NCI-H1092 (cell line): ENCODE measurements at regions not wholly inside any gene's neighbourhood (a gene's known extent, or its start where the extent isn't known, plus 50 kb on each side); places are given as distances from the start of the nearest gene placed in this dataset.
"Not testable (repeated sequence)": the region's sequence is repeated elsewhere in the genome, so short reads cannot be mapped to it uniquely, and the experiment has no call there.

Experiments used
- DNase-seq: peaks from one replicate; lab custom pipeline; 2025; lab: John Stamatoyannopoulos, UW

DNA sequence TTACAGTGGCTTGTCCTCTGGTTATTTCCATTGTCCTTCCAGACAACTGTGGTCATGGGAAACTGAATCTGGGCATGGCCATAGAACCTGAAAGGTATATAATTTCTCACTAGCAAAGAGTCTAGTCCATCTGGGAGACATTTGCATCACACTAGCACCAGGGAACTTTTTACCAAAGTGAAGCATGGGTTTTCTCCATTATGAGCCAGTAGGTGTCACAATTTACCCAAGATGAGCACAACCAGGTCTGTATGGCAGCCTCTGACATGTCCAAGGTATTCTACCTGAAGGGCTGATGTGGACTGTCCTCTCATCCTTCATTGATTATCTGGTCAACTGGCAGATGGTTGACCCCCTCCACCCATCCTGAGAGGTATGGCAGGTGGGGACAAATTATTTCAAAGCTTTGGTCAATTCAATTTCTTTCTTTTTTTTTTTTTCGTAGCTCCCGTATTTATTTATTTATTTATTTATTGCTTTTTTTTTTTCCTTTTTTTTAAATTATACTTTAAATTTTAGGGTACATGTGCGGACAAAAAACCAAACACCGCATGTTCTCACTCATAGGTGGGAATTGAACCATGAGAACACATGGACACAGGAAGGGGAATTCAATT lies 425.9 kb downstream of the TMEM135 start:
- DNase-seq, result no peak

DNA sequence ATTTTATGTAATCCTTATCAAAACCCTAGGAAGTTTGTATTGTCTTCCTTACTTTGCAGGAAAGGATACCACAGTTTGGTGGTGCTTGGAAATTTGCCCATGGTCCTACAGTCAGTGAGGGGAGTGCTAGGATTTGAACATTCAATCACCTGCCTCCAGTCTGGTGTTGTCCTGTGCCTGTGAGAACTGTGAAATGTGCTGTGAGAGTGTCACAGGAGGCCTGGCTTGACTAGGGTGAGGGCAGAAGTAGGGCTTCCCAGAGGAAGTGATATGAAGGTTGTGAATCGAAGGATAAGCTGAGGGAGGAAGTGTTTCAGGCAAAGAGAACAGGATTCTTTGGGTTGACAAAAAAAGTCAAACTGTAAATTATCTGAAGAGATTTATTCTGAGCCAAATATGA lies 424.4 kb downstream of the TMEM135 start:
- no peak for DNase-seq

DNA sequence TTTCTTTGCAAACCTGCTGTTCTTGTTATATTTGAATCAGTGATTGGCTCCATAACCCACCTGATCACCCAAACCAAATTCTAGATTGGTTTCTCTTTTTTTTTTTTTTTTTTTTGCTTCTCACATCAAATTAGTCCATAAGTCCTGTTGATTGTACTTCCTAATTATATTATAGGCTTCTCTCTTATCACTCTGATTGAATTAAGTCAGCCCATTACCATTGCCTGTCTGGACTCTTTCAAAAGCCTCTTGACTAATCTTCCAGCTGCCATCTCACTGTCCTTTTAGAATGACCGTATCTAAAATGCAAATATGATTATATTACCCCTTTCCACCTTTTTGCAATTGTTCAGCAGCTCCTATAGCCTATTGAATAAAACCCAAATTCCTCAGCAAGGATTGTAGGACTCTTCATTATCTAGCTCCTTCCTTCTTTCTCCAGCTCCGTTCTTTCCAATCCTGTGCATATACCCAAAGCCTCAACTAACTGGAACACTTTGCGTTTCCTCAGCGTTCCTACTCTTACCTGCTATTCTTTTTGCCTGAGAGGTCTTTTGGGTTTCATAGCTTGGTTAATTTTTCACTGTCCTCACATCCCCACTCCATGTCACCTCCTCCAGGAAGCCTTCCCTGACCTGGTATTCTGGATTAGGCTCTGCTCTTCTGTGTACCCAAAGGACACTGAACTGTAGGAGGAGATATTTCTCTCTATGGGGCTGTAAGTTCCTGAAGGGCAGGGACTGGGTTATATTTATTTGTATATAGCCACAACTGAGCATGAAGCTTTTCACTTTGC lies 423.3 kb downstream of the TMEM135 start:
- DNase-seq, result no peak

DNA sequence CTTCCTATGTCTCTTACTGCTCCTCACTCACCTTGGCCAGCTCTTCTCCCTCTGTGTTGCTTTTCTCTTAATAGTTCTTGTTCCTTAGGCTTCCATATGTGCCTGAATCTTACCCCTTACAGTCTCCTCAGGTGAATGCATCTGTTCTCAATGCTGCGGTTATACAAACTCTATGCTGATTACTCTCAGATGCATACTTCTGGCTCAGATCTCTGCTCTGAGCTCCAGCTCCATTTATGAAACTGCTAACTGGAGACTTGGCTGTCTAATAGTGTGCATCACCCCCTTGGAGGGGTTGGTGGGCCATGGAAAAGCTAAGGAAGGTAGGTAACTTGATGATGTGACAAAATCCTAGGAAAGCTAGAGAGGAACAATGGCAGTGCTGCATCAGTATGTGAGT lies 422.5 kb downstream of the TMEM135 start:
- no peak for DNase-seq

DNA sequence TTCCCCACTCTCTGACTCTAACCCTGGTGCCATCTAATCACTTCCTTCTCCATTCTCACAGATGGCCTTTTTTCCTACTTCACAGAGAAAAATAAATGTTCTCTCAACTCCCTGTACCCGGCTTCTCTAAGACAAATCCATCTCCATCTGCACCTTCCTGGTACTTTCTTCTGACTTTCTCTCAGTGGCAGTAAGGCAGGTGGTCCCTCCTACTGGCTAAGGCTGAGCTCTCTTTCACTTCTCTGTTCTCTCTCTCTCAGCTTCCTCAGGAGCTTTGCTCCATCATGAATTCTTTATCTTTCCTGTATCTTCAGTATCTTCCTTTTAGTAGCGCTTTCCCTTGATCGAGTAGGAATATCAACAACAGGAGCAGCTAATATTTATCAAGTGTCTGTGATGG lies 421.6 kb downstream of the TMEM135 start:
- DNase-seq, result no peak

DNA sequence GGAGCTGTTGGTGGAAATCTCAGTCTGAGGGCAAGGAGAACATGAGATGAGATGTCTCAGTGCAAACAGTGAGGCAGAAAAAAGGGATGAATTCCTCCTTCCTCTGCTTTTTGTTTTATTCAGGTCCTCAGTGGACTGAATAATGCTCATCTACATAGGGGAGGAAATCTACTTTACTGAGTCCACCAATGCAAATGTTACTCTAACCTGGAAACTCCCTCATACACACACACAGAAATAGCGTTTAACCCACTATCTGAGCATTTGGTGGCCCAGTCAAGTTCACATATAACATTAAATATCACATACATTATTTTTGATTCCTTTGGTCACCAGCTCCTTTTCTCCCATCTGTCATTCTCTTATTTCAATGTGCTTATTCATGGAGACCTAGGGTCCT lies 418.8 kb downstream of the TMEM135 start:
- DNase-seq, result no peak

DNA sequence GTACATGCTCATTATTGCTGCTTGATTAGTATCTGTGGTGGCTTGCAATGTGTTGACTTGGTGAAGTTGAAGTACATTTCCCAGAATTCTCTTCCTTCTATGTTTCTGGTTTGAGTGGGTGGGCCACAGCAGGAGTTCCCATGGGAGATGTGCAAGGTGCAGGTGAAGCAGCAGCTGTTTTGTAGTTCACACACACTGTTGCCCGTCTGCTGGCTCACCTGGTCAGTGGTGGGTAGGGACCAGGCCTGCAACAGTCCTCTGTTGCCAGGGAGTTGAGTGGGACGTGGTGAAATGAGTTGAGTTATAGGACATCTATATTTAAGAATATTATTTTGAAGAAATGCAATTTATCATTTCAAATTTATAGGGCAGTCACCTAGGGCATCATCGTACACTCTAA lies 417.4 kb downstream of the TMEM135 start:
- no peak for DNase-seq

DNA sequence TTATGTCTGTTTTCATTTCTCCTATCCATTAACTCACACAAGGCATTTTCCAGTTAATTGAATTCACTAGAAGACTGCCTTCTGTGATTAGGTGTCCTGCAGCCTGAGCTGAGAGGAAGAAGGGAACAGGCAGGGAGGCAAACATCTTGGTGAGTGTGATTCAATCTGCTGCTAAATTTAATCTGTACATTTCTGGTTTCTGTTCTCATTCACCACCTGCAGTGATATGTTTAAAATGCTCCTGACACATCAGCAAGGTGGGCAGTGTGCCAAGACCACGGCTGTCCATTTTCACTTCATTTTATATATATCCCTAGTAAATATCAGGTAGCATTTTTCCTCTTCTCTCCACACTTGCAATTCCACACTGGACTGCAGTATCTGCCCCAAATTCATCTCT lies 416.5 kb downstream of the TMEM135 start:
- DNase-seq, result no peak

DNA sequence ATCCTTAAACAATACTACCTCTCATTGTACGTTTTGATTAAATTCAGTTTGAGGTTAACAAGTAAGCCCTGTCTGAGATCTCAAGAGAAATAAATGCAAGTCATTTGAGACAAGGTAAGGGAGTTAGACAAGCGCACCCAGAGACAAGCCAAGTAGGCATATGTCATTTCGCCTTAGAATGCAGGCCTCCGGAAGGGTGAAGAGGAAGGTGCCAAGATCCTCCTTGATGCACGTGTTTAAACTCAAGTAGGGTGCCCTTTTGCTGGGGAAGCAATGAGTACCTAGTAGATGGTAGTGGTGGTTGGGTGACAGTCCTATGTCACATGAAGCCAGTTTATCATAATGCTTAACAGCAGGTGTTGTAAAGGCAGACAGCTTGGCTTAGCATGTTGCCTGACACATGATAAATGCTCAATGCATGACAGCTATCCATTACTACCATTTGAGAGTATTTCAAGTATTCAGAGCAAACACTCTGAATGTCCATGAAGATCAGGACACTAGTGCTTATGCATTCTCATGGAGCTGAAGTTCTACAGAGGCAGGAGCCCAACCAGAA lies 415.9 kb downstream of the TMEM135 start:
- no peak for DNase-seq

DNA sequence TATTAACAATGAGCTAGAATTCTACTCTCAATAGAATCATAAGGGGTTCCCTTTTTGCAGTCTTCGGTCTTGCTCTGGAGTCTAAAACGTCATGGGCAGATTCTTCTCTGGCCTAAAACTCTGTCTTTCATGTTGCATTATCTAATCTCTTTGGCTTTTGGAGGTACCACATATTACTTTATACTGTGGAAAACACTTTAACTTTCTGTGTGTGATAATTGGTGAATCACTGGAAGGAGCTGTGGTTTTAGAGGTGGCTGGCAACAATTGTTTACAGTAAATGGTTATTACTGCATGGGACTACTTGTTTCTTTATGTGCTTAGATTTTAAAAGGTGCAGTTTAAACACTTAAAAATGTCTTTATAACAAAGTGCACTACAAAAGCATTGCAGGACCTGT lies 414.3 kb downstream of the TMEM135 start:
- not testable (repeated sequence) for DNase-seq

DNA sequence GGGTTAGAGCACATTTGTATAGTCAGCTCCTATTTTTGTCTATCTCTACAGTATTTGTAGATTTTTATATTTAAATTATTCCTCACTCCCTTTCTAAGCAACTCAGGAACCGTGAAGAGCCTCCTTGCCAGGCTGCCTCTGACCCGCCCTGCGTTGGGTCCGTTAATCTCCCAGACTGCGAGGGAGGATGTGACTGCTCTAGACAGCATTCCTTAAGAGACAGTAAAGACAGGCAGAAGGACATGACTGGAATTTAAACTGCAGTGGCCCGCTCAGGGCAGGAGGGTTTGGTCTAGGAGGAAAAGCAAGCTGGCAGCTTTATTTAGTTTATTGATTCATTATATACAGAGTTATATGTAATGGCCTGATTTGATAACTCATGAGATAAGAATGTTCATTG lies 413.7 kb downstream of the TMEM135 start:
- no peak for DNase-seq

DNA sequence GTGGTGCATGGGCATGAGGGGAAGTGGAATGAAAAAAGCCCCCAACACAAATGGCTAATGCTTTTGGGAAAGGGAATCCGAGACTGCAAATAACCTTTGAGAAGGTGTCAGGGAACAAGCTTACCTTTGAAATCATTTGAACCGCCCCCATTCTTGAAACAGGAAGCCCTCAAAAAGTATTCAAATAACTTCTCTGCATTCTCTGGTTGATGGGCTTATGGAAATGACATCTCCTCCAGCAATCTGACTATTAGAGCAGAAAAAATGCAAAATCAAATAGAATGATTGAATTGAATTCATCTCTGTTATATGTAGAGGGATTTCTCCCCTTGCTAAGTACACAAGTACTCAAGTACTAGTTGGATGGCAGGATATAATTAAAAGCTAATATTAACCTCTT lies 409.9 kb downstream of the TMEM135 start:
- DNase-seq, result no peak

DNA sequence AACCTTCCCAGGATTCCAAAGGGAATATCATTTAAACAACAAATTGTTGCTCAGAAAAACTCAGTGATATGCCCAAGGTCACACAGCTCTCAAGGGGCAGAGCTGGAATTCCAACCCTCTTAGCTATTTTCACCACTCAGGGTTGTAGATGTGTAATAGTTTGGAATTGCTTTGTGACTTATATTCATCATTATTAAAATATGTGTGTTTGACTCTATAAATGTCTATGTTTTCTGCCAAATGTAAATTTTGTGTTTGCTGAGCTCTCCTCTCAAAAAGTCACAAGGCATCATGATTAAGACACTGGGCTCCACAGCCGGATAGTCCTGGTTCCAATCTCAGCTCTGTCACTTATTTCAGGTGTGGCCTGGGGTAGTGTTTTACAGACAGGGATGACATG lies 407.3 kb downstream of the TMEM135 start:
- no peak for DNase-seq

DNA sequence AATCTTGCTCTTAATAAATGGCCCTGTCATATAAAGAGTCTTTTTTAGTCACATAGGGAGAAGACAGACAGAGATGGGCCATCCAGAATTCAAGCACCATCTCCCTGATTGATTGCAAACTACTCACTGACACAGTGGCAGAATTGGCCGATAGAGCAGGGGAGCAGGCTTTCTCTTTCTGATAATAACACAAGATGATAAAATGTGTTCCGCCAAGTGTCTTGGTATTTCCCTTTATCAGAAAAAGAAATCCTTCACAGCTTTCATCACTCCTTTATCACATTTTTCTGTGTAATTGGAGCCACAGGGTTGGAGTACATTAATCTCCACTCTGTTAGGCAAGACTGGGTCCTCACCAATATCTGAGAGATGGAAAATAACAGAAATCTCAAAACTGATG lies 406.0 kb downstream of the TMEM135 start:
- no peak for DNase-seq

DNA sequence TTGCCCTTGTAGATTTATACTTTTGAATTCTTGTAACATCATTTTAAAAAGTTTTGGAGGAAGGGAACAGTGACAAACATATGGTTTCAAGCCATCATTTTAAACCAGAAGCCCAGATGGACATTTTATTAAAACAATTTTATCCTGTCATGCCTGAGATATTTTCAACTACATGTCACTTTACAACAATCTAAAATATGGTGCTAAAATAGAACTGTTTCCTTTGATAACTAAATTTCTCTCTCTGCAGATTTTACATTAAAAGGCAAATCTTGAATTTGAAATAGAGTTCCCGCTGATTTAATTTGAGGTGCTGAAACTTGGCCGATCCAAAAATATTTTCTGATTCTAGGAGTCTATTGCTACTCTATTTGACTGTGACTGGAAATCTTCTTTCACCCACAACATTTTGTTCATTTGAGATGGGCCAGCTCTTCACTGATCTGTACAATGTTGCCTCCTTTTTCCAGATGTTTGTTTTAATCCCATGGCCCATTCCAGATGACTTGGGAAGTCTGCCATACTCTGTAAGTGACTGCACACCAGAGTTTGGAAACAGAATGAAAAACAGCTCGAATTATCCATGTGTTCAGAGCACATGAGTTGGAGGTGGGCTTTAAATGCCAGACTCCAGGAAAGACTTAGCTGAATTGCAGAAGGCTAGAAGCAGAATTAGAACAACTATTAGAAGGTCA lies 402.5 kb downstream of the TMEM135 start:
- DNase-seq, result no peak

DNA sequence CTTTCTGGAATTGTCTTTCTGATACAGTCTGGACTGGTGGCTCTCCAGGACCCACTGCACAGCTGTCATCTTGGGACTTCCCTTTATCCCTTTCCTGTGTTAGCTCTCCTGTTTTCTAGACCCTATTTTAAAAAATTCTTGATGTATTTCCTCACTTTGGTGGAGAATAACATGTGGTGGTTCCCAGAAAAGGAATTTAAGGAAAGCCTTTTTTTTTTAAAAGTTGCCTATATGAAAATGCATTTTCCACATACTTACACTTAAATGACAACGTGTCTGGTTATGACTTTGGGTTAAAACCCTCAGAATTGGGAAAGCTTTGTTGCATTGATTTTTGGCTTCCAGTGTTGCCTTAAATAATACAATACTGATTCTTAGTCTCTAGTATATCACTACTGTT lies 400.7 kb downstream of the TMEM135 start:
- no peak for DNase-seq

DNA sequence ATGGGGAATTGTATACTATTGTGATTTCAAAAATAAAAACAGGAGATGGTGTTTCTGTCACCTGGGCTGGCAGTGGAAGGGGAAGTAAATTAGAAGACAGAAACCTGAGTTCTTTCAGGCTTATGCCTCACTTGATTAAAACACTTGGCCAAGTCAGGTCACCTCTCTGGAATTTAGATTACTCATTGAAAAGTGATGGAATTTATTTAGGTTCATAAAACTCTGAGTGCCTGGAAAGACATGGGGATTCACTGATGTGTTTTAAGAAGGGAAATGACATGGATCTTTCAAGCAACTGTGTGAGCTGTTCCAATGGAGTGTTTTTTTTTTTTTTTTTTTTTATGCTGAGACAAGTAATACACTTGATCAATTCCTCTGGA lies 400.1 kb downstream of the TMEM135 start:
- no peak for DNase-seq

DNA sequence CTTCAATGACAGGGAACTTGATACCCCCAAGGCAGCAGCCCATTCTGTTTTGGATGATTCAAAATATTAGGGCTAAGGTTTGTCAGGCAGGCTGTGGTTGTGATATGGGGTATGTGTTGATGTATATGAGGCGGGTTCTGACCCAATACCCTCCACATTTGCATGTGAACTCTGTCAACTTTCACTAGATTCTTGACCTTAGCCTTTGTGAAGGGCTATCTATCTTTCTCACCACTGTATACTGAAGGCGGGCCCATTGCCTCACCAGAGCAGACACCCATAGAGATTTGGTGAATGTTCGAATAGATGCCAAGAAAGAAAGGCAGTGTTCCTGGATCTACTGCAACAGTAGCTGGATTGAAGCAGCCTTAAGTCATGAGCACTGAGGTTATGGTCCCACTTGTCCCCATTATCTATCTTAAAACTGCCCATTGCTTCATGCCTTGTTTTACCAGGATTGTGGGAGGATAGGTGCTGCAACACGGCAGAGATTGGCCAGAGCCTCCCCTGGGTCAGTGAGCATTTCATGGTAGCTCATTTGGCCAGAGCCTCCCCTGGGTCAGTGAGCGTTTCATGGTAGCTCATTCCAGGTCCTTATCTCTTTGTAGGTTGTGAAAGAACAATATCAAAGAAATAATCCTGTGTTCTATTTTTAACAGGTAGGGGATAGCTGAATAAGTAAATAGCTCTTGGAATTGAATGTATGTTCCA lies 399.6 kb downstream of the TMEM135 start:
- no peak for DNase-seq

DNA sequence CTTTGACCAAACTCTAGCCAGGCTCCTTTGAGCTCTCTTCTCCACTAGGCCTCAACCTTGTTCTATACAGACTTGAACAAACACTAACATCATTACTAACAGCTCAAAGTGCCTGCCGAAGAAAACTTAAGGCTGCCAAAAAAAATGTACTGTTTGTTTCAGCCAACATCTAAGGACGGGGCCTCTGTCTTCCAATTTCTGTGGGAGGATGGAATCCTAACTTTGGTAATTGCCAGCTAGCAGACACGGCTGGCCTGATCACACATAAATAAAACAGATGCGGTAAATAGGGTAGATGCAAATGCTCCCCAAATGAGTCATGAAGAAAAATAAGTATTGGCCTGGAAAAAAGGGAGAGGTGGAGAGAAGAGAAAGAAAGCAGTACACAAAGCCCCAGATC lies 394.3 kb downstream of the TMEM135 start:
- DNase-seq, result no peak

DNA sequence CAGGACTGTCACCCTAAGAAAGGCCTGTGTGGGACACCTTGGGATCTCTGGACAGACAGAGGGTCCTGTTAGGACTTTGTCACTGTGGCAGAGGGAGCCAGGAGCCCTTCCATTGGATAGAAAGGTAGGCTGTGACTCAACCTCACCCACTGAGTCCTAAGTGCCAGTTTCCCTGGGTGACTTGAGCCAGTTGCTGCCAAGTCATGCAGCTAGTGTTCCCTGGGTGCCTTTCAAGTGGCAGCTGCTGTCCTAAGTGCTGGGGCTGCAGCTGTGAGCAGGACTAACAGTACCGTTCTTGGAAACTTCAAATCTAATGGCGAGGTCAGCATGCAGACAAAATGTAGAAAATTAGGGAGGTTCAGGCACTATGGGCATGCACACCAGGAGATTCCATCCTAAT lies 393.7 kb downstream of the TMEM135 start:
- DNase-seq, result no peak

DNA sequence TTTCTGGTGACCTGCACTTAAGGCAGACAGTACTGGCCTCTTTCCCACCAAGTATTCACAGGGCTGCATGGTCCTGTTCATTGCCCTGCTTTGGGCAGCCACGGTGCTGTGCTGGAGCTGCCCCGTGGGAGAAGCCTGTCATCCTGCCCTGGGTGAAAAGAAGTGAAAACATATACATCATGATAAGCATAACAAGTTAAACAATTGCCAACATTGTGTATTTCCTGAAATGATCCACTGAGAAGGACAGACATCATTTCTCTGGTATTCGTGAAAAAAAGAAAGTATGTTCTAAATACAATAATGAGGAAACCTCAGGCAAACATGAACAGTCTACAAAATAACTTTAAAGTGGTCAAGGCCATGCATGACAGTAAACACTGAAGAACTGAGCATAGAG lies 393.1 kb downstream of the TMEM135 start:
- DNase-seq, result no peak

DNA sequence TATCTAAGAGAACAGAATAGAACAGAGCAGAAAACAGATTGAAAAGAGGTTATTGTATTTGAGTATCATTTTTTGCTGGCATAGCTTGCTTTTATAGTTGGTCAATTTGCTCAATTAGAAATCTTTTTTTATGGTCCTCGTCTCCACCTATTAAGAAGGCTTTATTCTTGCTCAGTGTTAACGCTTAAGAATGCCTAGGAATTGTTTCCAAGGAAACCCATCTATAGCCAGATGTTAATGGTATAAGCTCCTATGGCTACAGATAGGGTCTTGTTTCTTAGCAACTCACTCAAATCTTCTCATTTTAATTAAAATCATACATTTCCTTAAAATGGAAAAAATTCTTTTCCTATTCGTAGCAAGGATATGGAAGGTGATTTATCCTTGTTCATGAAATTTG lies 392.3 kb downstream of the TMEM135 start:
- no peak for DNase-seq
